GM12891 (cell line): ENCODE measurements at regions not wholly inside any gene's neighbourhood (a gene's known extent, or its start where the extent isn't known, plus 50 kb on each side); places are given as distances from the start of the nearest gene placed in this dataset.

ENCODE experiments used
- PAX5 ChIP-seq: IDR thresholded peaks from 2 replicates; pipeline ENCODE4 v1.6.1; 2011; ENCODE audit warnings: low read length, moderate library complexity, mild to moderate bottlenecking; ENCODE audit not compliant: insufficient read depth, severe bottlenecking
- POLR2A ChIP-seq: IDR thresholded peaks from 2 replicates; pipeline ENCODE4 v1.6.1; 2011; ENCODE audit warnings: low read depth, low read length, control low read depth
- POLR2AphosphoS5 ChIP-seq: IDR thresholded peaks from 2 replicates; pipeline ENCODE4 v1.6.1; 2011; ENCODE audit warnings: low read depth, low read length, control low read depth
- POU2F2 ChIP-seq: IDR thresholded peaks from 2 replicates; pipeline ENCODE4 v1.6.1; 2011; ENCODE audit warnings: low read depth, mild to moderate bottlenecking, control low read depth, low read length, moderate library complexity
- SPI1 ChIP-seq: IDR thresholded peaks from 2 replicates; pipeline ENCODE4 v1.6.1; 2011; ENCODE audit warnings: low read depth, low read length, control low read depth
- TAF1 ChIP-seq: IDR thresholded peaks from 2 replicates; pipeline ENCODE4 v1.6.1; 2011; ENCODE audit warnings: low read depth, low read length, control low read depth

DNA sequence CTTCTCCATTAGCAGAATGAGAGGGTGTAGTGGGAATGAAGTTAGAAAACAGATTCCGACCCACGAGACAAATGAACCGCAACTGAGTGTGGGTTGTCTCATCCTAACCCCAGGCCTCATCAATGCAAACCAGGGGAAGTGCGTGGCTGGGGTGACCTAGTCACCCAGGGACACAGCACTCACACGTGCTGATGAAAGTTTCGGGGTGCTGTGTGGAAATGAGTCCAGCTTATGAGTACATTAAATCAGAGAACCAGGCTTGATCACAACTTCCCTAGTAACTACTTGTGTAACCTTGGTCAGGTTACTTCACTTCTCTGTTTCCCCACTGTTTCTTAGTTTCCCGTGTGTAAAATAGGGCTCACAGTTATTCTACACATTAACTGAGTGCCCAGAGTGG lies 95.4 kb upstream of the CDKN3 start:
- TF ChIP-seq POLR2AphosphoS5 (no peak), TAF1 (no peak), SPI1 (no peak), POU2F2 (no peak), POLR2A (no peak), PAX5 (no peak)
